Erythroblast (primary cell): ENCODE measurements at regions not wholly inside any gene's neighbourhood (a gene's known extent, or its start where the extent isn't known, plus 50 kb on each side); places are given as distances from the start of the nearest gene placed in this dataset.
"Not testable (repeated sequence)": the region's sequence is repeated elsewhere in the genome, so short reads cannot be mapped to it uniquely, and the experiment has no call there.

ENCODE experiments used
- DNase-seq, 2 experiments: peaks; one replicate each; lab custom pipeline; 2025; lab: John Stamatoyannopoulos, UW
- GATA1 ChIP-seq: IDR thresholded peaks from 2 replicates; pipeline ENCODE4 v1.6.1; 2011; ENCODE audit warnings: low read depth, mild to moderate bottlenecking, control low read depth, low read length, moderate library complexity
- POLR2A ChIP-seq: IDR thresholded peaks from 2 replicates; pipeline ENCODE4 v1.6.1; 2011; ENCODE audit warnings: mild to moderate bottlenecking, low read length

DNA sequence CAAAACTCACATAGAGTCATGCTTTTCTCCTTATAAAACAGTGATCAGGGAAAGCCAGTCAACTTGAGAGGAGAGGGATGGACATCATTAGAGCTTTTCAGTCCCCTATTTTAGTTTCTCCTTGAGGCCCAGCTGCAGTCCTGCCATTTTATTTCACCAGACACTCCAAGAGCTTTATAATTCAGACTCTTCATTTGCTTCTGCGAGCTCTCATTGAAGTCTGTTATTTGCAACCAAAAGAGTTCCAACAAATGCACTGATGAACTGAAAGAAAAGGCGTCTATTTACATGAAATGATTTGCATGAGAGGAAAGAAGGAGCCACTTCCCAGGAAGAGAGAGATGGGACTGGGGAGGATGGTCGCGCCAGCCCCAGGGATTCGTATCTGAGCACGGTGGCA lies 86.8 kb downstream of the NDUFA12 start:
- no peak for TF ChIP-seq GATA1
- TF ChIP-seq POLR2A: no peak
- no peak for DNase-seq

DNA sequence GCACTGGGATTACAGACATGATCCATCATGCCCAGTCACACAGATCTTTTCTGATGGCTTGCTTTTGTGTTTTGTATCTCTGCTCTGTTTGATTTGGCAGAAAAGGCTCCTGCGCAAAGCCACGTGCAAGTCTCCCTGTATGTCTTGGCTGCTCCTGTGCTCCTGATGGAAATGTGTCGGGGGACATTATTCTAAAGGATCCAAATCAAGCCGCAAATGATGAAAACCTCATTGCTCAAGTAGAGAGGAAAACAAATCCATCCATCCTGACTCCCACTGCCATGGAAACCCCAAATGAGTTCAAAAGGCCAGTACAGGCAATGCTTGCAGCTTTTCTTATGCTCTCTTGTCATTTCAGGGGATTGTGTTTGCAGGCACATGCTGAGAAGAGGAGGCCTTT lies 93.8 kb downstream of the NDUFA12 start:
- DNase-seq: no peak
- TF ChIP-seq POLR2A: no peak
- TF ChIP-seq GATA1: no peak

DNA sequence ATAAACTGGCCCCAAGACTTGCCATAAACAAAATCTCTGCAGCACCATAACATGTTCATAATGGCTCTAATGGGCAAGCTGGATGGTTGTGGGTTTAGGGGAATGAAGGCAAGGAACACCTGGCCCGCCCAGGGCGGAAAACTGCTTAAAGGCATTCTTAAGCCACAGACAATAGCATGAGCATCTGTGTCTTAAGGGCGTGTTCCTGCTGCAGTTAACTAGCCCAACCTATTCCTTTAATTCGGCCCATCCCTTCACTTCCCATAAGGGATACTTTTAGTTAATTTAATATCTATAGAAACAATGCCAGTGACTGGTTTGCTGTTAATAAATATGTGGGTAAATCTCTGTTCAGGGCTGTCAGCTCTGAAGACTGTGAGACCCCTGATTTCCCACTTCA lies 97.7 kb downstream of the NDUFA12 start:
- DNase-seq: not testable (repeated sequence)

DNA sequence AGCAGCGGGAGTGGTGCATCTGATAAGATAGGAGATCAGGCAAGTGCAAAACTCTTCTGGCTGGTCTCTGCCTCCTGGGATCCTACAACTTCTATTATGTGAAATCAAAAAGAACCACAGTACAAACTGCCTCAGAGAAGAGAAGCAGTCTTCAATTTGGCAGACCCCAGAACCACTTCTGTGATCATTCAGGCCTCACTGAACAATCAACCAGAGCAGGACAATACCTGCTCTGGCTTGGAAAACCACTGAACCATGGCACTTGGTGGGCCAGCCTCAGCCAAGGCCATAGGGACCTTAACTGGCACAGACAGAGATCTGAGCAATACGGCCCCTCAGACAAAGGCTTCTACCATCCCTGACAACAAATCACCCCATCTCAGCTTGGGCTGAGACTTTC lies 103.0 kb downstream of the NDUFA12 start:
- DNase-seq: no peak
- no peak for TF ChIP-seq GATA1
- TF ChIP-seq POLR2A: no peak

DNA sequence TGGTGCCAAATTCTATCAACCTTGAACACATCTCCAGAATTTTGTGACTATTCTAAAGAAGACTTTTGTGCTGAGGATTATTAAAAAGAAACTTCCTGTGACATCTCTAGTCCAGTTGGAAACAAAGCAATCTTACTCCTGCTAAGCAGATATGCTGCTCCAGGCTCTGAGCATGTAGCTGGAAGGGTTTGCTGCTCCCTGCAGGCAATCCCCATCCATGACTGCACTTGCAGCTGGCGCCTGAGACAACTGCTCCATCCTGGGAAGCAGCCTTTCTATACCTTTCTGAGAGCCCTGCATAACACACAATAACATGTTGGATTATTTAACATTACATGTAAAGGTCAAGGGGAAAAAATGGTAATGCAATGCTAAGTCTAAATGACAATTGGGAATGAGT lies 105.1 kb downstream of the NDUFA12 start:
- no peak for TF ChIP-seq POLR2A
- TF ChIP-seq GATA1: no peak
- DNase-seq: peak in 1 of 2 experiments; percentile 2

DNA sequence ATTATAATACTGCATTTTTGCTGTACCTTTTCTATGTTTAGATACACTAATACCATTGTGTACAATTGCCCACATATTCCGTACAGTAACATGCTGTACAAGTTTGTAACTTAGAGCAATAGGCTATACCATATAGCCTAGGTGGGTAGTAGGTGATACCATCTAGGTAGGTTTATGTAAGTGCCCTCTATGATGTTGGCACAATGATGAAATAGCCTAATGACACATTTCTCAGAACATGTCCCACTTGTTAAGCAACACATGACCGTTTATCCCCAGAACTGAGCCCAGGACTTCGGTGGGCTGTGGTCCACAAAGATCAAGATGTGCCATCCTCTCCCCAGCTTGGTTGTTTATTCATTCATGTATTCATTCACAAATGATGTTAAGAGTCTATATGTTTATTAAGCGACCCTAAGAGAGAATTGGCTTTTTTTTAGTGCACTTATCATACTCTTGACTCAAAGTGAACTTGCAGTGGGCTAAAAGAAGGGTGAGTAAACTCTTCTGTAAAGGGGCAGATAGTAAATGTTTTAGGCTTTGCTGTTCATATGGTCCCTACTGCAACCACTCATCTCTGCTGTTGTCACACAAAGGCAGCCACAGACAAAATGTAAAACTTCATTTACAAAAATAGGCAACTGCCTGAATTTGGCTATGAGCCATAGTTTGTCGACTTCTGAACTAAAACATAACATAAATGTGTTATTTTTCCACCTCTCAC lies 110.8 kb downstream of the NDUFA12 start:
- no peak for TF ChIP-seq GATA1
- no peak for DNase-seq

DNA sequence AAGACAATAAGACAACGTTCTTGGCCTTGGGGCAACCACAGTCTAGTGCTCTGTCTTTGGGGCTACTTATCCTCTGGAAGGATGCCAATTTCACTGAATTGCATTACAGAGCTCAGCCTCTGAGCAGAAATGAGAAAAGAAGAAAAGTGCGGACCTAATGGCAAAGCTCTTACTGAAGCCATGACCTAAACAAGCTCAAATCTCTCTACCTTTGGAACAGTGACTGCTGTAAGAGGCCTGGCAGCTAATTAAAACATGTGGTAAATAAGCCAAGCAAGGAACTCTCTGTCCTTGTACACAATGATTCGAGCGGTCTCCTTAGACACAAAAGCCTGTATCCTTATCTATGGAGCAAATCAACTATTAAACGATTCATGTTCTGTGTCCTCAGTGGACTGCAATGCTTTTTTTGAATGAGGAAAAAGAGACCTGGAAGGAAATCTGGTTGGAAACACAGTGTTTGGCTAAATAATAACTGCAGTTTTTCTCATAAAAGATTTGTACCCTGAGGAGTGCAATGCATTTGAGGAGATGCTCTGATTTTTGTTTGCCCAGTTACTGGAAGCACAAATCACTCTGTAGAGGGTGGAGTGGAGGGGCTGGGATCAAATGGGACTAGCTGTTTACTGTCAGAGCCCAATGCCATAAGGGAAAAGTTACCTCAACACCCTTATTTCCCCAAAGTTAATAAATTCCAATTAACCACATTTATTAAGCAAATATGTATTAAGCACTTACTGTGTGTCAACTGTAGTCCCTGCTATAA lies 113.9 kb downstream of the NDUFA12 start:
- TF ChIP-seq POLR2A (no peak), GATA1 (no peak)
- DNase-seq: no peak

DNA sequence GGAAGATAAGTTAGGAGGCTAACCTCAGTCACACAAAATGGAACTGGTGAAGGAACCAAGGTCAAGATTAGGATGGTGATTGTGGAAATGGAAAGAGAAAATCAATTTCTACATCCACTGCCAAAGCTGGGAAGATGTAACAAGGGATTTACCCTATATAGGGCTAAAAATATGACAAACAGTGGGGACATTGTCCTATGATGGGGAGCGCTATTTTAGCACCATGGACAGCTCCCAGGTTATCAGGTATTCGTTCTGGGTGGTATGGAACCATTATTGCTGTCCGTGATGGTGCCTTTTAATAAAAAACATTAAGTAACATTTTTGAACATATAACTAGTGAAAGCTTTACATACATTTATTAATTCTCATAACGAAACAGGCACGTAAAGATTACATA lies 124.0 kb downstream of the NDUFA12 start:
- TF ChIP-seq GATA1 (no peak), POLR2A (no peak)
- DNase-seq: peak; percentile 19 to 45

DNA sequence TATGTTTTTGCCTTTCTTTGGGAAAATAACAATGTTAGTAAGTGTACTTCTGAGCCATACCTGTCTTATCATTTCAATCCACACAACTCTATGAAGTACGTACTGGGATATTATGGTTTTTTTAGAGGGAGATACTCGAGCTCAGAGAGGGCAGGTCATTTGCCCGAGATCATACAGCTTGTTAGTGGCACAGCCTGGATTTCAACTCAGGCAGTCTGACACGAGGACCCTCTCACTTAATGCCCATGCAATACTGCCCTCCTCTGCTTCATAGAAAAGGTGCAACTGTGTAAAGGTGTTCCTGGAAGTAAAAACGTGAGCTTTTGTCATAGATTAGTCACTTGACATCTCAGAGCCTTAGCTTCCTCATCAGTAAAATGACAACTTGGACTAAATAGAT lies 128.0 kb downstream of the NDUFA12 start:
- no peak for TF ChIP-seq GATA1
- TF ChIP-seq POLR2A: no peak
- no peak for DNase-seq

DNA sequence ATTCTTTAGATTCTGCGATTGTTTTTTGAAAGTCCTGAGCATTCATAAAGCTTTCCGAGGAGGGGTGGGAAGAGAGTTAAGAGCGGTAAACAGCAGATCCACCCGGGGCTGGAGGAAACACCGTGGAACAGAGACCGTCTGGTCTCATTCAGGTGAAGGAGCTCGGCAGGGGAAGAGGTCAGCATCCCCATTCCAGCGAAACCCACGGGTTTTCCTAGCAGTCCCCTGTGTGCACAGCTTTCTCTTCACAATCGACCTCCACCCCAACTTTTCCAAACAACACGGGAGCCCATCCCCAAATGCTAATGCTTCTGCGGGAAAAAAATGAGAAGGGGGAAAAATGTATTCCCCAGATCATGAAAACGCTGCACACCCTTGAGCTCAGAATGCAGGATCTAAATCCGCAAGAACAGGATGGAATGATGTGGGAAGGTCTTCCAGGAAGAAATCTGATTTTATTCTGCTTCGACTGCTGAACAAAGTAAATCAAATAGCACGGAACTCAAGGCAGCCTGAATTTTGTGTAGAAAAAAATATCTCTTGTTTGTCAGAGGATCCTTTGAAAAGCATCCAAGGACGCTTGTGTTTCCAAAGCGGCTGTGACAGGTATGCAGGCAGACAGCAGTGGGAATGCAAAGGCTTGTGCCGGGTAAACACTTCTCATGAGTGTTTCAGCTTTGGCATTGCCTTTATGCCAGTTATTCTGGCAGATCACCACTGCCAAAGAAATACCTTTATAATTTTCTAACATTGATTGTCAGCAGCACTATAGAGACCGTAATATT lies 128.8 kb downstream of the NDUFA12 start:
- TF ChIP-seq GATA1 (no peak), POLR2A (no peak)
- DNase-seq: no peak

DNA sequence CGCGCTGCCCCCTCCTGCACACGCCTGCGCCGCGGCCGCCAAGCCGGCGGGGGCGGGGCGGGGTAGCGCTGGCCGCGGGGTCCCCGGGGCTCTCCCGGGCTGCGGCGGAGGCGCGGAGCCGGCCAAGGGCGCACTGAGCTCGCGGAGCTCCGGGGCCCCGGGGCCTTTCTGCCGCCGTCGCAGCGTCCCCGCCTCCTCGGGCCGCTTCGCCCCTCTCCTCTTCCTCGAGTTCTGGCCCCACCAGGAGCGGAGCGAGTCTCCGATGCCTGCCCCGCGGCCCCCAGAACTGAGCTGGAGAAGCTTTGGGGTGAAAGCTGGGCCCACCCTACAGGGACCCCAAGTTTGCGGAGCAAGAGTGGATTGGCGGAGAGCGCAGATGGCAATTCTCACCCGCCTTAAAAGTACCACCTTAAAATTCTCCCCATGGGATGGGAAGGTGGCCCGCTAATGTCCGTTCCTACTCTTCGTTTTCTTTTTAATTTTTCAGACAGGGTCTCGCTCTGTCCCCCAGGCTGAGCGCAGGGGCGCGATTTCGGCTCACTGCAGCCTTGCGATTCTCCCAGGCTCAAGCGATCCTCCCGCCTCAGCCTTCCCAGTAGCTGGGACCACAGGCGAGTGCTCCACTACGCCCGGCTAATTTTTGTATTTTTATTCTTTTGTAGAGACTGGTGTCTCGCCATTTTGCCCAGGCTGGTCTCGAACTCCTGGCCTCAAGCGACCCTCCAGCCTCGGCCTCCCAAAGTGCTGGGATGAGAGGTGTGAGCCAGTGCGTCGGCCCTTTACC lies 129.6 kb downstream of the NDUFA12 start:
- DNase-seq: peak in 1 of 2 experiments; percentile 6
- no peak for TF ChIP-seq POLR2A
- TF ChIP-seq GATA1: no peak

DNA sequence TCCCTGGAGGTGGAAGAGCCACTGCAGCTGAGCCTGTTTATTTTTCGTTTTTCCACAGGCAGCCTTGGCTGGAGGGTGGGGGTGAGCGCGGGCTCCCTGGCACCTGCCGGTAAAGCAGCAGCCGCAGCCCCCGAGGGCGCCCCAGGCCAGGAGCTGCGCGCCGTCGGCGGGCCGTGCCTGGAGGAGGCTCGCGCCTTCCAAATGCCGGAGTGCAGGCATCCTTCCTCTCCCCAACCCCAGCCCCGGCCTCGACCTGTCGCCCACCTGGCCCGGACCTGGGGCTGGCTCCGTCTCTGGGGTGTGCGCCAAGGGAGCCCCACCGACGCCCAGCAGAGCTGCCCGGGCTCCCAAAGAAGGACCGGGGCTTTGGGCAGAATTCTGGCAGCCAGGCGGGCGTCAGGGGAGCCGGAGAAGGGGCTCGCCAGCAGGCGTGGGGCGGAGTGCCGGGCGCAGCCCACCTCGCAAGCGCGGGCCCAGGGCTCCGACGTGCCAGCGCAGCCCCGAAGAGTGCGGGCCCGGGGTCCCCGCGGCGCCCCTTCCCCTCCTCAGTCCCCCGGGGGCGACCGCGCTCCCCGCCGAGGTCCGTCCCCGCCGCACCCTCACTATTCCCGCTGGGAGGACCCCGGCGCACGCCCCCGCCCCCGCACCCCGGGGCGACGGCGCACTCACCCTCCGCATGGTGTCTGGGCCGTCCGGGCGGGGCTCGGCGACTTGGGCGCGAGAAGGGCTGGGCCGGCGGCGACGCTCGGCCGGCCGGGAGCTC lies 130.3 kb downstream of the NDUFA12 start:
- no peak for DNase-seq
- TF ChIP-seq POLR2A (no peak), GATA1 (no peak)

DNA sequence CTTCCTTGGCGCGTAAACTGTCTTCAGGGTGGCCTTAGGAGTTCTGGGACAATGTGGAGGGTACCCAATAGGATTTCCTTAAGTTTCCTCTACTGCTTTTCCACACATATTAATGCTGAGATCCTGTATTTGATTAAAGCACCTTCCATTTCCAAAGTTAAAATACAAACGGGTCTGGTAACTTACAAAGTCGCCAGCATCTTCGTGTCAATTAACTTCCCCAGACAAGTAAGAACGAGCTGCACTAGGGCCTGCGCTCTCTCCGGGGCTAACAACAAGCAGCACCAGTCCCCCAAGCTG lies 130.9 kb downstream of the NDUFA12 start:
- TF ChIP-seq POLR2A: no peak
- no peak for TF ChIP-seq GATA1
- DNase-seq: no peak
